ENCODE measurements at regions not wholly inside any gene's neighbourhood (a gene's known extent, or its start where the extent isn't known, plus 50 kb on each side); places are given as distances from the start of the nearest gene placed in this dataset.

DNA sequence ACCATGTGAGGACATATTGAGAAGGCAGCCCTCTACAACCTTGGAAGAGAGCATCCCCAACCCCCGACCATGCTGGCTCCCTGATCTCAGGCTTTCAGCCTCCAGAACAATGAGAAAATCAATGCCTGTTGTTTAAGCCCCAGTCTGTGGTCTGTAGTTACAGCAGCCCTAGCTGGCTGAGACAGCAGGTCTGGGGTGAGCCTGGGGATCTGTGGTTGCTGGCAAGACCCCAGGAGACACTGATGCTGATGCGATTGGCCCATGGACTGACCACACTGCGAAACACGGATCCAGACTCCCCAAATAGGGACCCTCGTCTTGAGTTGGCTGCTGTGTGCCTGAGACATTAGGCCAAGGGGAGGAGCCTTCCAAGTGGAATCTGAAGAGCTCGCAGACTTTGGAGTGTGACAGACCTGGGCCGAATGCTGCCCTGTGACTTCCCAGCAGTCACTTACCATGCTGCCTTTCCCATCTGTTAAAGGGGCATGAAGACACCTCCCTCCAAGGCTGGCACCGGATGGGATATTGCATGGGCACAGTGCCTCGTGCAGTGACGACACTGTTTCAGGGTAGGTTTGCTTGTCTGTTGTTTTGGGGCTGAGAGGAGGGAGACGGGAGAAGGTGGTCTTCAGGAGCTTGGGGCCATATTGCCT is 147.8 kb upstream of the RPL38 start:
- intact Hi-C loops (cut with DNase I), result no loop called here
- H3K27me3 ChIP-seq (ENCODE audit: insufficient read depth in 3 of 3, low read length in 2 of 3), result peaks cover 0 to 29% (median 10%) of the 10 kb centered on the region in 3 donors
- WGBS, 3 donors, result 33 to 55% (median 45%) methylated on average over 11 of the region's 11 CpGs
- DNase-seq, result no peak
- H3K27ac ChIP-seq, result no peak overlapping the region
- no peak overlapping the region for H3K4me3 ChIP-seq
- TF ChIP-seq, protein P1, sequence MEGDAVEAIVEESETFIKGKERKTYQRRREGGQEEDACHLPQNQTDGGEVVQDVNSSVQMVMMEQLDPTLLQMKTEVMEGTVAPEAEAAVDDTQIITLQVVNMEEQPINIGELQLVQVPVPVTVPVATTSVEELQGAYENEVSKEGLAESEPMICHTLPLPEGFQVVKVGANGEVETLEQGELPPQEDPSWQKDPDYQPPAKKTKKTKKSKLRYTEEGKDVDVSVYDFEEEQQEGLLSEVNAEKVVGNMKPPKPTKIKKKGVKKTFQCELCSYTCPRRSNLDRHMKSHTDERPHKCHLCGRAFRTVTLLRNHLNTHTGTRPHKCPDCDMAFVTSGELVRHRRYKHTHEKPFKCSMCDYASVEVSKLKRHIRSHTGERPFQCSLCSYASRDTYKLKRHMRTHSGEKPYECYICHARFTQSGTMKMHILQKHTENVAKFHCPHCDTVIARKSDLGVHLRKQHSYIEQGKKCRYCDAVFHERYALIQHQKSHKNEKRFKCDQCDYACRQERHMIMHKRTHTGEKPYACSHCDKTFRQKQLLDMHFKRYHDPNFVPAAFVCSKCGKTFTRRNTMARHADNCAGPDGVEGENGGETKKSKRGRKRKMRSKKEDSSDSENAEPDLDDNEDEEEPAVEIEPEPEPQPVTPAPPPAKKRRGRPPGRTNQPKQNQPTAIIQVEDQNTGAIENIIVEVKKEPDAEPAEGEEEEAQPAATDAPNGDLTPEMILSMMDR (IDR thresholded peaks at IDR 0.05), result no peak
- no peaks in the 10 kb centered on the region for H3K36me3 ChIP-seq (ENCODE audit: insufficient read depth in 1 of 2, low read depth in 1 of 2)
- no peaks in the 10 kb centered on the region for H3K4me1 ChIP-seq
- H3K9me3 ChIP-seq, result no peaks in the 10 kb centered on the region
- no peak for ATAC-seq

DNA sequence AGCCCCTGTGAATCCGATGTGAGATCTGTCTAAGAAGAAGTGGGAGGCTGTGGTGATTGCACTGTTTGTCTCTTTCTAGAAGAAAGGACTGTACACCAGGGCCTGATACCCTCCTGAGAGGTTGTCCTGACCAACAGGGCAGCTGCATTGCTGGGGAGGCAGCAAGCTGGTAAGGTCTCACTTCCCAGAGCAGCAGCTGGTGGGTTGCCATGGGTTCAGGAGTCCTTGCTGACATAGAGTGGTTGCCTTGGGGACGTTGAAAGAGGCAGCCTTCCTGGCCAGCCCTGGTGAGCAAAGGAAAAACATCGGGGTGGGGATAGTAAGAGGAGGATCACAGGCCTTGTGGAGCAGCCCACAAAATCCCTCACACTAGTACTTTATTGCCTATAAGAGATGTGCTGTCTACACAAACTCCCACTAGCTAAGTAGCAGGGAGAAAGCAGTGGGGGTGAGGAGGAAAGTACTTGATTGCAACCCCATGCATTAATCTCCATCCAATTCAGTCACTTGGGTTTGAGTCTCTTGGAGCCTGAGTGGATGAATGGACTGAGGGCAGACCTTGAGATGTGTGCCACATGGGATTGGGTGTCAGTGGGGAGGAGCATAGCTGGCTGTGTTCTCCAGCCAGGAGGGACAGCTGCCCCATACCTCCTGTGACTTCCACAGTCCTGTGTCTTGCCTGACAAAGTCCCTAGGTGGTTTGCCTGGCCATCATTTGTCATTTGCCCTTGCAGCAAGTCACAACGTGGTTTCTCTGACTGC is 143.8 kb upstream of the RPL38 start:
- H3K4me3 ChIP-seq, result no peak overlapping the region
- WGBS, 3 donors, result 45 to 51% (median 50%) methylated on average over 4 of the region's 4 CpGs
- DNase-seq (no peak), ATAC-seq (no peak)
- intact Hi-C loops (cut with DNase I), result no loop called here
- peaks cover 3 to 12% (median 9%) of the 10 kb centered on the region in 3 donors for H3K27me3 ChIP-seq (ENCODE audit: insufficient read depth in 3 of 3, low read length in 2 of 3)
- TF ChIP-seq, protein P1 (IDR thresholded peaks at IDR 0.05), result no peak
- H3K27ac ChIP-seq, result no peak overlapping the region
- no peaks in the 10 kb centered on the region for H3K36me3 ChIP-seq (ENCODE audit: insufficient read depth in 1 of 2, low read depth in 1 of 2)
- H3K4me1 ChIP-seq, result no peaks in the 10 kb centered on the region
- H3K9me3 ChIP-seq, result no peaks in the 10 kb centered on the region

DNA sequence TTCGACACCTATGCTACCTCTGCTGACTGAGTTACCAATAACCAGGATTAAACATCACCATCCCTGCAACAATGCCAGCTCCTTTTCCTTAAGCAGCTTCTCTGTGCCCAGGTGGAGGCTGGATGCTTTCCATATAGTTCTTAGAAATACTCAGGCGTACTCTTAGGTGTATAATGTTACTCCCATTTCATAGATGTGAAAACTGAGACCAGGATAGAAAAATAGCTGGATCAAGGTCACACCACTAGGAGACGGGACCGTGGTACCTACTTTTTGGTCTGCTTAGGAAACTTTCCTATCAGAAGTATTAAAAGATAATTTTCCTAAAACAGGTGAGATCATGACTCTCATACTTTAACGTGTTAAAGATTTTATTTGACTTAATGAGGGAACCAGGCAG is 141.7 kb upstream of the RPL38 start:
- intact Hi-C loops (cut with DNase I), result no loop called here

DNA sequence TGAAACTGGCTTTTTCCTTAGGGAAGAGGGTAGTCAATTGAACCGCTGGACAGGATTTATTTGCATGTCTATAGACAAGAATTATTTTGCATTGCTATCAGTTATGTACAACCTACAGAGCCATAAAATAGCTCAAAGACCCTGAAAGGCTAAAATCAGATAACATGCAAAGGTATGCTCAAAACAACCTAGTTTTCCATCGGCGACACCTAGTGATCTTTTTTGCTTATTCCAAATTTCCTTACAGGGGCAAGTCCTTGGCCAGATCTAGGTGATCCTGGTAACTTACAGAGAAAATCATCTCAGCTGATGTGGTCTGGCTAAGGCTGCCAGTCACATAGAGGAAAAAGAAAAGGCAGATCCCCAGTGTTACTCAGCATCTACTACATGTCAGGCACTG is 141.2 kb upstream of the RPL38 start:
- WGBS, 3 donors, result 80 to 81% (median 80%) methylated on average over 3 of the region's 3 CpGs
- Histone ChIP-seq H3K36me3 (ENCODE audit: insufficient read depth in 1 of 2, low read depth in 1 of 2) (no peaks in the 10 kb centered on the region), H3K4me1 (no peaks in the 10 kb centered on the region), H3K27ac (no peak overlapping the region), H3K9me3 (no peaks in the 10 kb centered on the region), H3K27me3 (ENCODE audit: insufficient read depth in 3 of 3, low read length in 2 of 3) (peaks cover 0 to 5% (median 3%) of the 10 kb centered on the region in 3 donors), H3K4me3 (no peak overlapping the region)
- ATAC-seq (no peak), DNase-seq (no peak)
- intact Hi-C loops (cut with DNase I), result no loop called here
- TF ChIP-seq, protein P1 (IDR thresholded peaks at IDR 0.05), result no peak

More for the DNA sequence above, 141.7 kb upstream of the RPL38 start:
- no peak overlapping the region for H3K4me3 ChIP-seq
- no peak for DNase-seq
- peaks cover 3 to 4% (median 3%) of the 10 kb centered on the region in 3 donors for H3K27me3 ChIP-seq (ENCODE audit: insufficient read depth in 3 of 3, low read length in 2 of 3)
- no peaks in the 10 kb centered on the region for H3K9me3 ChIP-seq
- H3K36me3 ChIP-seq (ENCODE audit: insufficient read depth in 1 of 2, low read depth in 1 of 2), result no peaks in the 10 kb centered on the region
- no peak for ATAC-seq
- WGBS, 3 donors, result 72 to 76% (median 73%) methylated on average over 5 of the region's 5 CpGs
- no peak overlapping the region for H3K27ac ChIP-seq
- H3K4me1 ChIP-seq, result no peaks in the 10 kb centered on the region
- TF ChIP-seq, protein P1 (IDR thresholded peaks at IDR 0.05), result no peak

Measured in psoas muscle (tissue), 7 donors.